HG03469 (cell line): ENCODE measurements at regions not wholly inside any gene's neighbourhood (a gene's known extent, or its start where the extent isn't known, plus 50 kb on each side); places are given as distances from the start of the nearest gene placed in this dataset.

Experiments
- ATAC-seq: cut with Tn5 transposase; IDR thresholded peaks from one replicate; pipeline ENCODE4 v1.9.1; 2021; ENCODE audit warnings: mild to moderate bottlenecking, moderate library complexity, moderate number of reproducible peaks; ENCODE audit not compliant: unreplicated experiment

DNA sequence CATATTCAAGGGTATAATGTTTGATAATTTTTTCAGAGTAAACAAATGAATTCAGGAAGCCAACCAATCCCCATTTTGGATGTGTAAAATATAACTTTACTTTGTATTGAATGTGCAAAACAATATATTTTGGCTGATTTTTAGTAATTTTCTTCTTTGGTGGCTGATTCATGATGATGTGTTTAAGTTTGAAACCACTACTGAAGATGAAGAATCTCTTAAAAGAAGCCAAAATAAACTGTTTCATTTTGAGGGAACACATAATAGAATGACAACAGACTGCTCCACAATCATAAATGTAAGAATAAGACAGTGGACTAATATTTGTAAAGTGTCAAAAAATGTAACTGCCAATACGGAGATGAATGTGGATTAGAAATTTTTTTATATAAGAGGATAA, 52.5 kb upstream of the TRIM43 start:
- peak; percentile 14 for ATAC-seq

DNA sequence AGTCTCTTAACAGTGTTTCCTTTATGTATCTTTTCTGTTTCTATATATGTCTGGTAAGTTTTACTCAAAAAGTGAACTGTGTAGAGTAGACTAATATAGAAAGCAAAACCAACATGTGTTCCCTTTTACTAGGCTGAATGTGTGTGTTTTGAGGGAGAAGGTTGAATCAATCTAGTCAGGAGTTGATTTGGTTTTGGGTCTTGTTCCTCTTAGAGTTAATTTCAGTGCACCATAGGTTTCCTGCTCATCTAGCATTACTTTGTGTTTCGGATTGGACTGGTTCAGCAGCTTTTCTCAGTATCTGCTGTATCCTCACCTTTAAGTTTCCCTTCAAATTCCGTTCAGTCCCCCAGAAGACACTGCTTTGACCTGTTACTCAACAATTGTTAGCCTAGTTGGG, 52.0 kb upstream of the TRIM43 start:
- ATAC-seq = peak; percentile 50
